ENCODE measurements at regions not wholly inside any gene's neighbourhood (a gene's known extent, or its start where the extent isn't known, plus 50 kb on each side); places are given as distances from the start of the nearest gene placed in this dataset.

- H3K9me3 ChIP-seq (ENCODE audit: control insufficient read depth, low read depth, low read length), result no peaks in the 10 kb centered on the region
- FAIRE-seq (no peak), DNase-seq (ENCODE audit: low read depth, low spot score) (no peak)
- no peaks in the 10 kb centered on the region for H3K79me2 ChIP-seq (ENCODE audit: control insufficient read depth, insufficient read depth, low read length)
- H3K27ac ChIP-seq (ENCODE audit: control insufficient read depth, insufficient read depth, low read length), result no peak overlapping the region
- H3K9ac ChIP-seq (ENCODE audit: control insufficient read depth, extremely low read depth, insufficient read depth, low read length), result no peak overlapping the region
- H2AFZ ChIP-seq (ENCODE audit: control insufficient read depth, low read length), result no peak overlapping the region
- no peak overlapping the region for H3K4me2 ChIP-seq (ENCODE audit: control insufficient read depth, extremely low read depth, insufficient read depth, low read depth, low read length)
- H3K4me1 ChIP-seq (ENCODE audit: control insufficient read depth, extremely low read depth, insufficient read depth, low read length), result no peaks in the 10 kb centered on the region
- dilution Hi-C loops (cut with MboI; ENCODE audit: extremely low pct_ligation_motif_present, low sequenced_read_pairs), result no loop called here
- no peaks in the 10 kb centered on the region for H3K27me3 ChIP-seq (ENCODE audit: control insufficient read depth, extremely low read depth, insufficient read depth, low read length)
- H4K20me1 ChIP-seq (ENCODE audit: control insufficient read depth, extremely low read depth, insufficient read depth, low read length), result no peaks in the 10 kb centered on the region
- no peak overlapping the region for H3K4me3 ChIP-seq (ENCODE audit: control insufficient read depth in 2 of 3, extremely low read depth in 1 of 3, insufficient read depth in 2 of 3, low read depth in 1 of 3, low read length in 3 of 3)
- H3K36me3 ChIP-seq (ENCODE audit: control insufficient read depth in 2 of 2, extremely low read depth in 1 of 2, insufficient read depth in 2 of 2, low read length in 2 of 2), result no peaks in the 10 kb centered on the region
- H3K9me1 ChIP-seq (ENCODE audit: control insufficient read depth, extremely low read depth, insufficient read depth, low read length), result no peaks in the 10 kb centered on the region
- TF ChIP-seq CTCF (optimal IDR thresholded peaks at IDR 0.05 in 1 of 3, IDR thresholded peaks at IDR 0.05 in 1 of 3, conservative IDR thresholded peaks at IDR 0.05 in 1 of 3; ENCODE audit: extremely low read depth in 1 of 3, insufficient read depth in 2 of 3, low read length in 3 of 3) (no peak), EZH2 (IDR thresholded peaks at IDR 0.05; ENCODE audit: low read length) (no peak)
Observed at GRCh38 chr12:23197266-23197665, 572.3 kb downstream of the ETNK1 start.

DNA sequence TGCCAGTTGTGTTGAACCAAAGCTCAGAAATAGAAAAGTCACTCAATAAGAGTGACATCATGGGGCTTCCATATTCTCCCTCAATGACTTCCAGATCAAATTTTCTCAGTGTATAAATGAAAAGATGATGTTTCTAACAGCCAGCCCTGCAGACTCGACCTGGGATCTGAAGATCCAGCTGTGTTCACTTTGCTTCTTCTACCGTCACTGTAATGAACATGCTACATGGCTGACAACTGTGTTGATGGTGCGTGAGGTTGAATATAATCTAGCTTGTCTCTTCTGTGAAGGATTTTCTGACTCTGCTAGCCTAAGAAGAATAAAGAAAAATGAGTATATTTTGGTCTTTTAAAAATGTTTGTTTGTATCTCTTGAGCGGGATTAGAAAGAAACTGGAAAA, 577.8 kb downstream of the ETNK1 start:
- no peaks in the 10 kb centered on the region for H3K4me1 ChIP-seq (ENCODE audit: control insufficient read depth, extremely low read depth, insufficient read depth, low read length)
- FAIRE-seq (no peak), DNase-seq (ENCODE audit: low read depth, low spot score) (no peak)
- no peaks in the 10 kb centered on the region for H3K9me3 ChIP-seq (ENCODE audit: control insufficient read depth, low read depth, low read length)
- no peak overlapping the region for H3K27ac ChIP-seq (ENCODE audit: control insufficient read depth, insufficient read depth, low read length)
- dilution Hi-C loops (cut with MboI; ENCODE audit: extremely low pct_ligation_motif_present, low sequenced_read_pairs), result no loop called here
- TF ChIP-seq CTCF (optimal IDR thresholded peaks at IDR 0.05 in 1 of 3, IDR thresholded peaks at IDR 0.05 in 1 of 3, conservative IDR thresholded peaks at IDR 0.05 in 1 of 3; ENCODE audit: extremely low read depth in 1 of 3, insufficient read depth in 2 of 3, low read length in 3 of 3) (no peak), EZH2 (IDR thresholded peaks at IDR 0.05; ENCODE audit: low read length) (no peak)
- H2AFZ ChIP-seq (ENCODE audit: control insufficient read depth, low read length), result no peak overlapping the region
- no peaks in the 10 kb centered on the region for H3K36me3 ChIP-seq (ENCODE audit: control insufficient read depth in 2 of 2, extremely low read depth in 1 of 2, insufficient read depth in 2 of 2, low read length in 2 of 2)
- no peak overlapping the region for H3K4me2 ChIP-seq (ENCODE audit: control insufficient read depth, extremely low read depth, insufficient read depth, low read depth, low read length)
- no peak overlapping the region for H3K4me3 ChIP-seq (ENCODE audit: control insufficient read depth in 2 of 3, extremely low read depth in 1 of 3, insufficient read depth in 2 of 3, low read depth in 1 of 3, low read length in 3 of 3)
- H3K9me1 ChIP-seq (ENCODE audit: control insufficient read depth, extremely low read depth, insufficient read depth, low read length), result no peaks in the 10 kb centered on the region
- H3K27me3 ChIP-seq (ENCODE audit: control insufficient read depth, extremely low read depth, insufficient read depth, low read length), result no peaks in the 10 kb centered on the region
- no peaks in the 10 kb centered on the region for H4K20me1 ChIP-seq (ENCODE audit: control insufficient read depth, extremely low read depth, insufficient read depth, low read length)
- no peak overlapping the region for H3K9ac ChIP-seq (ENCODE audit: control insufficient read depth, extremely low read depth, insufficient read depth, low read length)
- no peaks in the 10 kb centered on the region for H3K79me2 ChIP-seq (ENCODE audit: control insufficient read depth, insufficient read depth, low read length)

Measured in keratinocyte (primary cell).